ENCODE measurements at regions not wholly inside any gene's neighbourhood (a gene's known extent, or its start where the extent isn't known, plus 50 kb on each side); places are given as distances from the start of the nearest gene placed in this dataset.

GRCh38 chr5:31124026-31124425 is 69.5 kb upstream of the CDH6 start:
- no peak for TF ChIP-seq CTCF (IDR thresholded peaks at IDR 0.05)
- no peak for TF ChIP-seq POLR2A (IDR thresholded peaks at IDR 0.05)

Data from Peyer's patch (tissue), 4 donors.